Loucy (cell line): ENCODE measurements at regions not wholly inside any gene's neighbourhood (a gene's known extent, or its start where the extent isn't known, plus 50 kb on each side); places are given as distances from the start of the nearest gene placed in this dataset.

Experiments
- H2AFZ ChIP-seq: fragments of 200-600 bp; sonication (generic); 2 replicates; pipeline ENCODE4 v1.6.0; 2016; ENCODE audit warnings: antibody characterized with exemption, mild to moderate bottlenecking, low read length, moderate library complexity
- H3F3A ChIP-seq: fragments of 200-600 bp; 2 replicates; pipeline ENCODE4 v1.6.0; 2016; ENCODE audit warnings: antibody characterized with exemption, low read depth, mild to moderate bottlenecking
- H3K27me3 ChIP-seq: fragments of 200-600 bp; sonication (generic); 2 replicates; pipeline ENCODE4 v1.6.1; 2014; ENCODE audit warnings: low read length, mild to moderate bottlenecking; ENCODE audit not compliant: insufficient read depth, poor library complexity, severe bottlenecking
- H3K36me3 ChIP-seq: fragments of 200-600 bp; sonication (generic); 2 replicates; pipeline ENCODE4 v1.6.1; 2016; ENCODE audit warnings: low read length; ENCODE audit not compliant: insufficient read depth
- H3K4me1 ChIP-seq: fragments of 200-600 bp; sonication (generic); 2 replicates; pipeline ENCODE4 v1.5.1; 2014; ENCODE audit warnings: low read length, mild to moderate bottlenecking; ENCODE audit not compliant: insufficient read depth, poor library complexity, severe bottlenecking
- H3K4me2 ChIP-seq: fragments of 200-600 bp; sonication (generic); 2 replicates; pipeline ENCODE4 v1.6.0; 2014; ENCODE audit warnings: antibody characterized with exemption, low read length, low read depth, mild to moderate bottlenecking; ENCODE audit not compliant: poor library complexity, severe bottlenecking
- H3K4me3 ChIP-seq: fragments of 200-600 bp; sonication (generic); 2 replicates; pipeline ENCODE4 v1.5.1; 2014; ENCODE audit warnings: low read length, mild to moderate bottlenecking, mixed read lengths; ENCODE audit not compliant: poor library complexity, severe bottlenecking
- H3K79me2 ChIP-seq: fragments of 200-600 bp; sonication (generic); 2 replicates; pipeline ENCODE4 v1.6.1; 2014; ENCODE audit warnings: low read length; ENCODE audit not compliant: insufficient read depth
- H3K9ac ChIP-seq: fragments of 200-600 bp; sonication (generic); 2 replicates; pipeline ENCODE4 v1.6.0; 2014; ENCODE audit warnings: mild to moderate bottlenecking, low read depth, low read length, moderate library complexity; ENCODE audit not compliant: poor library complexity, severe bottlenecking
- H3K9me2 ChIP-seq: fragments of 200-600 bp; sonication (generic); replicated peaks from 2 replicates; pipeline ENCODE4 v1.6.1; 2016; ENCODE audit warnings: low read depth, low read length, mixed read lengths
- H3K9me3 ChIP-seq: fragments of 200-600 bp; sonication (generic); 2 replicates; pipeline ENCODE4 v1.6.1; 2014; ENCODE audit warnings: mild to moderate bottlenecking, antibody characterized with exemption, low read length, low read depth; ENCODE audit not compliant: insufficient read depth
- H4K20me1 ChIP-seq: fragments of 200-600 bp; sonication (generic); 2 replicates; pipeline ENCODE4 v1.6.0; 2014; ENCODE audit warnings: antibody characterized with exemption, low read length, mild to moderate bottlenecking; ENCODE audit not compliant: insufficient read depth, poor library complexity, severe bottlenecking
- EZH2phosphoT487 ChIP-seq: fragments of 200-600 bp; IDR thresholded peaks from 2 replicates; pipeline ENCODE4 v1.6.1; 2018; ENCODE audit warnings: antibody characterized with exemption, mild to moderate bottlenecking, moderate library complexity, borderline replicate concordance
- TF ChIP-seq, protein P1 (sequence below): fragments of 200-600 bp; sonication (generic); conservative IDR thresholded peaks from 2 replicates; pipeline ENCODE4 v1.5.1; 2014; ENCODE audit warnings: mild to moderate bottlenecking, antibody characterized with exemption, low read length

DNA sequence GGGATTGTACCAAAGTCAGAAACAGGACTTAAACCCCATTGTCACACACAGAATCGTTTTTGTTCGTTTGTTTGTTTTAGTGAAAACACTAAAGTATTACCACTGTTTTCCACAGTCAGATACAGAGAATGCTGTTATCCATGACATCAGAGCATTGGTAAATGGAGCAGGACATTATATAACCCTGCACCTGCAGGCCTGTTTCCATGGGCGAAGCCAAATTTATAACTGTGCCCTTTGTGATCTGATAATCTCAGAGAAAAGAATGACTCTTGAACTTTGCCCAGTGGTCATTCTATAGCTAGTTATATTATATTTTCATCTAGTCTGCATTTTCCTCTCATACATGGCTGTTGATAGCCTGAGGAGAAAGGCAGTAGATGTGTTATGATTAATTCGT is 217.6 kb downstream of the TMEM182 start:
- Histone ChIP-seq H3K79me2 (no peaks in the 10 kb centered on the region), H3K4me1 (peaks cover 16% of the 10 kb centered on the region), H3K9me2 (no peaks in the 10 kb centered on the region), H3K9me3 (no peaks in the 10 kb centered on the region), H3F3A (no peaks in the 10 kb centered on the region), H2AFZ (no peak overlapping the region), H3K9ac (no peak overlapping the region), H4K20me1 (no peaks in the 10 kb centered on the region), H3K36me3 (no peaks in the 10 kb centered on the region), H3K4me3 (no peak overlapping the region), H3K4me2 (no peak overlapping the region), H3K27me3 (no peaks in the 10 kb centered on the region)
- TF ChIP-seq EZH2phosphoT487, result no peak
- TF ChIP-seq, protein P1, sequence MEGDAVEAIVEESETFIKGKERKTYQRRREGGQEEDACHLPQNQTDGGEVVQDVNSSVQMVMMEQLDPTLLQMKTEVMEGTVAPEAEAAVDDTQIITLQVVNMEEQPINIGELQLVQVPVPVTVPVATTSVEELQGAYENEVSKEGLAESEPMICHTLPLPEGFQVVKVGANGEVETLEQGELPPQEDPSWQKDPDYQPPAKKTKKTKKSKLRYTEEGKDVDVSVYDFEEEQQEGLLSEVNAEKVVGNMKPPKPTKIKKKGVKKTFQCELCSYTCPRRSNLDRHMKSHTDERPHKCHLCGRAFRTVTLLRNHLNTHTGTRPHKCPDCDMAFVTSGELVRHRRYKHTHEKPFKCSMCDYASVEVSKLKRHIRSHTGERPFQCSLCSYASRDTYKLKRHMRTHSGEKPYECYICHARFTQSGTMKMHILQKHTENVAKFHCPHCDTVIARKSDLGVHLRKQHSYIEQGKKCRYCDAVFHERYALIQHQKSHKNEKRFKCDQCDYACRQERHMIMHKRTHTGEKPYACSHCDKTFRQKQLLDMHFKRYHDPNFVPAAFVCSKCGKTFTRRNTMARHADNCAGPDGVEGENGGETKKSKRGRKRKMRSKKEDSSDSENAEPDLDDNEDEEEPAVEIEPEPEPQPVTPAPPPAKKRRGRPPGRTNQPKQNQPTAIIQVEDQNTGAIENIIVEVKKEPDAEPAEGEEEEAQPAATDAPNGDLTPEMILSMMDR, result no peak

DNA sequence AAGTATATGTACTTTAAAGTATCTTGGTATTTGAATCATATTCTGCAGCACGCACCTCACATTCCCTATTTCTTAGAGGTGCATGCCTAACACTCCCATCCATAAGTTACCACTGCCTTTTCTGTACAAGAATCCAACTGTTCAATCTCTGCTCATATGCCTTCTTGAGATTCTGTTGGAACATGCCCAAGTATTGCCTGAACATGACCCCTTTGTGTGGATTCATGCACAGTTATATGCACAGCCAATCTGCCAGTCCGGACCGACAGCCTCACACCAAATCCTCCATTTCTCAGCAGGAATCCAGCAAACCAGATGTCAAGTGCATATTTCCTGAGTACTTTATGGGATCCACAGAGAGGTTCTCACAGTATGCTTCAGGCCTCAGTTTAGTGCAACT is 222.0 kb downstream of the TMEM182 start:
- no peaks in the 10 kb centered on the region for H3K9me2 ChIP-seq
- TF ChIP-seq, protein P1, result no peak
- TF ChIP-seq EZH2phosphoT487, result no peak
- no peaks in the 10 kb centered on the region for H3K36me3 ChIP-seq
- H3K4me2 ChIP-seq, result no peak overlapping the region
- H3K9me3 ChIP-seq, result no peaks in the 10 kb centered on the region
- H3K4me3 ChIP-seq, result no peak overlapping the region
- no peaks in the 10 kb centered on the region for H3F3A ChIP-seq
- no peaks in the 10 kb centered on the region for H3K27me3 ChIP-seq
- no peaks in the 10 kb centered on the region for H3K4me1 ChIP-seq
- H2AFZ ChIP-seq, result no peak overlapping the region
- H3K9ac ChIP-seq, result no peak overlapping the region
- no peaks in the 10 kb centered on the region for H3K79me2 ChIP-seq
- no peaks in the 10 kb centered on the region for H4K20me1 ChIP-seq

DNA sequence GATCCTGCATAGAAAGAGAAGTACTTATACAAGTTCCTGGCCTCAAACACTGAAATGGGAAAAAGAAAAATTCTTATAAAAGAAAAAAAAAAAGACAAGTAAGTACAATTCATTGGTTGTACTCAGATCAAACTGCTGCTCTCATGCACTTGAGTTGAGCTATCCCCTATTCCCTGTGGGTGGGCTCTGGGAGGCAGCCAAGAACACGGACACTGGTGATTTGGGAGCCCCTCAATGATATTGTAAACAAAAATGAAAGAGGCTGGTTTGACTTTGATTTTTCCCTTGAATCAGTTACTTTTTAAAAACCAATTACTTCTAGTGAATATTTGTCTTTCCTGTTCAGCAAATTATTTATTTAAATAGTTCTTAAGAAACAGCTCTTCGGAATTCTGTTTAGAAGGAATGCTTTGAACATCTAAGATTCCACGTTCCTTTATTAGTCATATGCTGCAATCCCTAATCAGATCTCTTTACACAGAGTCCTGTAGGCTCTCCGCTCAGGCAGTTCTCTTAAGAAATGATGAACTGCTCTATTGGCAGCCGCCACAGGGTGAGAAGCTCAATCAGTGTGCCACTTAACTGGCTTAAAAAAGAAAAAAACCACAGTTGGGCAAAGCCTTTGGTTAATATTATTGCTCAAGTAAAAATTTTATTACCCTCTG is 225.1 kb downstream of the TMEM182 start:
- no peaks in the 10 kb centered on the region for H3K79me2 ChIP-seq
- H3K27me3 ChIP-seq, result no peaks in the 10 kb centered on the region
- no peaks in the 10 kb centered on the region for H3K4me1 ChIP-seq

More for the DNA sequence above, 225.1 kb downstream of the TMEM182 start:
- Histone ChIP-seq H4K20me1 (no peaks in the 10 kb centered on the region), H3K4me3 (no peak overlapping the region), H2AFZ (no peak overlapping the region), H3K9me3 (no peaks in the 10 kb centered on the region), H3F3A (no peaks in the 10 kb centered on the region), H3K9ac (no peak overlapping the region), H3K4me2 (no peak overlapping the region), H3K9me2 (no peaks in the 10 kb centered on the region), H3K36me3 (no peaks in the 10 kb centered on the region)
- TF ChIP-seq, protein P1, result no peak
- no peak for TF ChIP-seq EZH2phosphoT487
